ENCODE measurements at regions not wholly inside any gene's neighbourhood (a gene's known extent, or its start where the extent isn't known, plus 50 kb on each side); places are given as distances from the start of the nearest gene placed in this dataset.

DNA sequence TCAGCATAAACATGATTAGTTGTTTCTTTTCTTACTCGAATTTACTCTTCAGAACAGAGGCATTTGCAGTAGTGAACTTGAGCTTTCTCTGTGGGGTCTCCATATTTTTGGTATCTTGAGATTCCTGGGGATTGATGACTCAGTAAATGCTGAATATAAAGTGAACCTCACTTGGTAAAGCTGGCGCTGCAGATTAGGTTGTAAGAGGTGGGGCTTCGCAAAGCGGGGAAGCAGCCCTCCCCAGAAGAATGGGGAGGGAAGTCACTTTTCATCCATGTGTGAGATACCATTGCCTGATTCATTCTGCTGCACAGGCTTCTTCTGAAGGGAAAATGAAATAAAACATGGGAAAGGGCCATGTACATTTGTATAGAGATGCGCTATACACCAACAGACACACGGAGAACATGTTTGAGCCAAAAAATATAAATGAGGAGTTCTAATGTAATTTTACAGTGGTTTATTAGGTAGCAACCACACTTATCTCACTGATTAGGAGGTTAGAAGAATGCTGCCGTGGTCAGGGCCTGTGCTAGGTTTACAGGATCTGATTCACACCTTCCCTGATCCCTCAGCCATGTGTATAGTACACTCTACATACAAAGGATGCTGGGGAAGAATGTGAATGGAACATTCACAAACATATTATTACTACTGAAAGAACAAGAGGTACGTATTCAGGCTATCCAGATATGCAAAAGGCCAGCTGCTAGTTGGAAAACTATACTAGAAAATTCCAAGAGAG is 63.5 kb downstream of the DNTTIP2 start:
- TF ChIP-seq, protein P1, sequence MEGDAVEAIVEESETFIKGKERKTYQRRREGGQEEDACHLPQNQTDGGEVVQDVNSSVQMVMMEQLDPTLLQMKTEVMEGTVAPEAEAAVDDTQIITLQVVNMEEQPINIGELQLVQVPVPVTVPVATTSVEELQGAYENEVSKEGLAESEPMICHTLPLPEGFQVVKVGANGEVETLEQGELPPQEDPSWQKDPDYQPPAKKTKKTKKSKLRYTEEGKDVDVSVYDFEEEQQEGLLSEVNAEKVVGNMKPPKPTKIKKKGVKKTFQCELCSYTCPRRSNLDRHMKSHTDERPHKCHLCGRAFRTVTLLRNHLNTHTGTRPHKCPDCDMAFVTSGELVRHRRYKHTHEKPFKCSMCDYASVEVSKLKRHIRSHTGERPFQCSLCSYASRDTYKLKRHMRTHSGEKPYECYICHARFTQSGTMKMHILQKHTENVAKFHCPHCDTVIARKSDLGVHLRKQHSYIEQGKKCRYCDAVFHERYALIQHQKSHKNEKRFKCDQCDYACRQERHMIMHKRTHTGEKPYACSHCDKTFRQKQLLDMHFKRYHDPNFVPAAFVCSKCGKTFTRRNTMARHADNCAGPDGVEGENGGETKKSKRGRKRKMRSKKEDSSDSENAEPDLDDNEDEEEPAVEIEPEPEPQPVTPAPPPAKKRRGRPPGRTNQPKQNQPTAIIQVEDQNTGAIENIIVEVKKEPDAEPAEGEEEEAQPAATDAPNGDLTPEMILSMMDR (conservative IDR thresholded peaks at IDR 0.05; ENCODE audit: low read length): no peak
- DNase-seq (ENCODE audit: low read depth): no peak
- H3K4me3 ChIP-seq (ENCODE audit: low read length): no peak overlapping the region

DNA sequence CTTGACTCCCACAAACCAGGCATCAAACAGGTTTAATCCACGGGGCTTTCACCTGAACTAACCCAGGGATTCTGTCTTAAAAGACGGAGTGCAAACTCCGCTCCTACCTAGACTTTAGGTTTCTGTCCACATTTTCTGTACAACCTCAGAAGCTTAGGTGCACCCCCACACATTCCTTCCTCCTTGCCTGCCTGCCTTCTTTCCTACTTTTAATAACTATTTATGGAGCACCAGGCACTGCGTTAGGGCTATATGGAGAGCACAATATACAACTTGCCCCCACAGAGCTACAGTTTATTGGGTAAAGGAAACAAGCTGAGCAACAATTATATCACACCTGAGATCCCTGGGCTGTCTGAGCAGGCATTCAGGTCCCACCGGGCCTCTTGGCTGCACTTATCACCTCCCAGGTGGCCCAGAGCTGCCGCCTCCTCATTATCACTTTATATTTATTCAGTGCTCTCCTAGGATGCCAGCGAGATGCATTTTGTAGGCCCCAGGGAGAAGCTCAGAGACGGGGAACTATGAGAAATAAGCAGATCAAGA is 64.1 kb downstream of the DNTTIP2 start:
- no peak overlapping the region for H3K4me3 ChIP-seq (ENCODE audit: low read length)
- DNase-seq (ENCODE audit: low read depth): no peak
- TF ChIP-seq, protein P1 (conservative IDR thresholded peaks at IDR 0.05; ENCODE audit: low read length): no peak

DNA sequence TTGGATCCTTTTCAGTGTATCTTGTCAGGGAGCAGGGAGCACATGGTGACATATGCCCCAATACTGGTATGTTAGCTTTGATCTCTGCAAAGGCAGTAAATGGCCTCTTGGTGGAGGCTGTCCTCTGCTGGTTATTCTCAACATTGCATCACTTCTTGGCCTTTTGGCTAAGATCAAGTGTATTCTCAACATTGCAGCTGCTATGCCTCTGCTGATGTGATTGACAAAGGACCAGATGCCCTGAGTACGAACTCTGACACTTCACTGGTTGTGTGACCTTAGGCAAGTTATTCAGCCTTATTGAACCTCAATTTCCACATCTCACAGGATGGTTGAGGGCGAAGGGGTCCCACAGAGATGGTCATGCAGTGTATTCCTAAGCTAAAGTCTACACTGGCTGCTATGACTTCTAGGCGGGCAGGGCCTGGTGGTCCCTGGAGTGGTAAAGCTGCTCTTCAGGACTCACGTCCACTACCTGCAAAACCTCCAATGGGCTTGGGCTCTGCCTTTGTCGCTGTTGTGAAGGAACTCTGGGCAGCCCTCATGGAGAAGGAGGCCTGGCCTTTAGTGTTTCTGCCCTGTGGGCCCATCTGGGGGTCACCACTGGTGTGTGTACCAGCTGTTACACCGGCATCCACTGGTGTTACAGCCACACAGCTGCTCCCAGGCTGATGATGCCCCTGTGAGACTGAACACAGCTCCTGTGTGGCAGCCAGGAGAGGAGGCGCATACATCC is 64.8 kb downstream of the DNTTIP2 start:
- no peak overlapping the region for H3K4me3 ChIP-seq (ENCODE audit: low read length)
- TF ChIP-seq, protein P1 (conservative IDR thresholded peaks at IDR 0.05; ENCODE audit: low read length): peak; percentile 100
- DNase-seq (ENCODE audit: low read depth): peak; percentile 84

GRCh38 chr1:93813076-93813475 is 65.9 kb downstream of the DNTTIP2 start:
- no peak overlapping the region for H3K4me3 ChIP-seq (ENCODE audit: low read length)
- TF ChIP-seq, protein P1 (conservative IDR thresholded peaks at IDR 0.05; ENCODE audit: low read length): no peak
- peak; percentile 23 for DNase-seq (ENCODE audit: low read depth)

- TF ChIP-seq, protein P1 (conservative IDR thresholded peaks at IDR 0.05; ENCODE audit: low read length): no peak
- H3K4me3 ChIP-seq (ENCODE audit: low read length): no peak overlapping the region
- peak; percentile 75 for DNase-seq (ENCODE audit: low read depth)
These were observed 67.5 kb downstream of the DNTTIP2 start for GRCh38 chr1:93811326-93812065.

DNA sequence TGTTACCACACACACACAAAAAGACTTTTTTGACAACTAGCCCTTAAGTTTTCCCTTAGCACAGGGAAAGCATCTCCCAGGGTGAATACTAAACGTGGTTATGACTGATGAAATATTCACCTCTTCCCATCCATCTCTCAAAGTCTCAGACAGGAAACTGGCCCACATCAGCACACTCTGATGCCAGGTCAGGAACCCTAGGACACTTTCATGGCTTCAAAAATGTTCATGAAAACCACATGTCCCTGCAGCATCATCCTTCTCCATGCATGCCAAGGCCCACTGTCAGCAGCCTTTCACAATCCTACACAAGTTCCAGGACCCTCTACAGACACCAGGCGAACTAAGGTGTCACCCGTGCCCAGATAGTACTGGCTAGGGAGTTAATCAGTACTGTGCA is 68.7 kb downstream of the DNTTIP2 start:
- TF ChIP-seq, protein P1 (conservative IDR thresholded peaks at IDR 0.05; ENCODE audit: low read length): no peak
- H3K4me3 ChIP-seq (ENCODE audit: low read length): no peak overlapping the region
- peak; percentile 89 for DNase-seq (ENCODE audit: low read depth)

Measured in AG10803 (cell line).